HG03108 (cell line): ENCODE measurements at regions not wholly inside any gene's neighbourhood (a gene's known extent, or its start where the extent isn't known, plus 50 kb on each side); places are given as distances from the start of the nearest gene placed in this dataset.

ENCODE experiments used
- ATAC-seq: cut with Tn5 transposase; IDR thresholded peaks from one replicate; pipeline ENCODE4 v1.9.1; 2021; ENCODE audit warnings: moderate library complexity; ENCODE audit not compliant: unreplicated experiment

DNA sequence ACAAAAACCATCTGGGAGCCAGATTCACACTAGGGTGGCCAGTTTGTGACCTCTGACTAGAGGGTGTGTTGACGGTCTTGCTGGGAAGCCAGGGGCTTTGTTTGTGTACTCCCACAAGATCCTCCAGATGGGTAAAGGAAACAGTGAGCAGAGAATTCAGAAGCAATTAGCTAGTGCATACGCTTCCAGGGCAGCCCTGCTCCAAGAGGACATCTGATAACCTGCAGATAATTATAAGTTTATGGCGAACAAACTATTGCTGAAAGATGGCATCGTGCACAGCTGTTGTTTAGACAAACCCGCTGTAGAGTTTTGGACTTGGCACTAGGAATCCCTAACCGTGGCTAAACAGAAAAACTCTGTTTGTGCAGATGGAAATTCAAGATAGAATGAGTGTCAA, 326.4 kb downstream of the TGFB2 start:
- no peak for ATAC-seq

GRCh38 chr1:218673170-218673569, 328.0 kb downstream of the TGFB2 start:
- no peak for ATAC-seq

DNA sequence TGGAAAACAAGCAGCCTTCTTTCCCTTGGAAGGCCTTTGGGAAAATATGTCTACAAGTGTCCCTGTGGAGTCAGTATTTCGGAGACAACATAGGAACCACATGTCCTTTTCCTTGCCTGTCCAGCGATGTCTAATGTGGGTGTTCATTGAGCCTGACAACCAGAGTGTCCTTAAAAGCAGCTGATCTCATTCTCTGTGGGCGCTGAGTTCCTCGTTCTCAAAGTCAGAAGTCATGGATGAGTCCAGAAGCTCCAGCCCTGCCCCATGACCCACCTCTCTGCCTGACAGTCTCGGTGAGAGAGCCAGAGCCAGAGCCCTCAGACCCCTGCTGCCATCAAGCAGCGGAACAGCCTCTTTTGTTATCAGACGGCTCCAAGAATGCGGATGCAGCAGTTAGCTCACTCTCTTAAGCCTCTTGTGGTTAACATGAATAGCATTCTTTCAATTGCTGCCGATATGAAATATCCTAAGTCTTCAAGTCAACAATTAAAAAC, 329.2 kb downstream of the TGFB2 start:
- no peak for ATAC-seq

DNA sequence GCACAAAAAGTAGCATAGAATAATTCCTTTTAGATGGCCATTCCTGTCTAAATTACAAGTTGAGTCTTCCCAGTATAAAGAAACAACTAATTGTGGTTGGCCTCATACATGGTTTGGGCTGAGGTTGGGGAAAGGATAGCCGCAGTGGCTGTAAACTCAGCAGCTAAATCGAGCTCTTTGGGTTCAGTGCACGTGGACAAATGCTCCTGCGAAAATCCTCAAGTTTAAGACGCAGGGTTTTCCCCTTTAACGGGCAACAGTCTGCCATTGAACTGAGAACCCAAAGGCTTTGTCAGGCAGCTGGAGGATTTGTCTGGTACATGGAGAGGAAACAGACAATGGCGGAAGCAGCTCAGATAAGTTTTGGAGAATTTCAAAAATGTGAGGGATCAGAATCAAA, 331.9 kb downstream of the TGFB2 start:
- no peak for ATAC-seq

- no peak for ATAC-seq
Observed at GRCh38 chr1:218679391-218679790, 334.3 kb downstream of the TGFB2 start.

DNA sequence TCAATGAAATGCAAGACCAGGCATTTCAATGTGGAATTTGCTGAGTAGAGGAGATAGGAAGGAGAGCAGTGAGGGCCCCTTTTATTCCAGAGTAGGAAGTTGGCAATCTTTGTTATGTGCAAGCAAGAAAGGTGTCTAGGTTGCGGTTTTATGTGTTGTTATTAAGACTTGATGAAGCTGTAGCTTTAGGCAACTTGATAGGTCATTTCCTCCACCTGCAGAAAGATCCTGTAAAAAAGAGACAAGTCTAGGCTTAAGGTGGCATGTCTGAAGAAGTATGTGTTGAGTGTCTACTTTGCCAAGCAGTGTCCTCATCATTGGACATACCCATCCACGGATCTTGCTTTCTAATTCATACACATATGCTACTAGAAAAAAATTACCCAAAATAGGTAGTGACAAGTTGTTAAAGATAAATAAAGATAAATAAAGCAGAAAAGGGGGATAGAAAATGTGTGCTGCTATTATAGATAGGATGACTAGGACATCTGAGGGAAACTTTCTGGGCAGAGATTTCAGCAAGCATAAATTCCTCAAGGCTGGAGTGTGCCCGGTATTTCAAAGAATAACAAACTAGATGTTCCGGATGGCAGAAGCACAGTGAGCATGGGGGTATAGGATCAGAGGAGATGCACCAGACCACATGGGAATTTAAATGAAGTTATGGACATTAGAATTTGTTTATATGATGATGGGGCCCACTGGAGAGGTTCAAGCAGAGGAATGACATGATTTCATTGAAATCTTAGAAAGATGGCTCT, 335.0 kb downstream of the TGFB2 start:
- ATAC-seq = no peak

DNA sequence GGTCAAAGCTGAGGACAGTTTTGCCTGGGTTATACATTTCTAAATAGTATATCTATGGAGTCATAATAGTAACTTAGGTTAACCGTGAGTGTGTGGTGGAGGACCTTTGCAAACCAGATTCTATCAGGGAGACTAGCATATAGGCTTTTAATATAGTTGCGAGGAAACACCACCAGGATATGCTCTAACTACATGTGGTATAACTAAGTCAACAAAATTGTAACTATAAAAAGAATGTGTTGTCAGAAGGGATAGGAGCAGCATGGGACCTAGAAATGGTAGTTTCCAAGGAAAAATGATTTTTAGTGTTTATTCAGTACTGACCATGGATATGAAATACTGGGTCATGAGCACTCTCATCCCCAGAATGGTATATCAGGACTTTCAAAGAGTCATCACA, 338.1 kb downstream of the TGFB2 start:
- no peak for ATAC-seq

GRCh38 chr1:218686258-218686657, 341.1 kb downstream of the TGFB2 start:
- ATAC-seq = no peak

GRCh38 chr1:218686761-218687160, 341.6 kb downstream of the TGFB2 start:
- no peak for ATAC-seq

DNA sequence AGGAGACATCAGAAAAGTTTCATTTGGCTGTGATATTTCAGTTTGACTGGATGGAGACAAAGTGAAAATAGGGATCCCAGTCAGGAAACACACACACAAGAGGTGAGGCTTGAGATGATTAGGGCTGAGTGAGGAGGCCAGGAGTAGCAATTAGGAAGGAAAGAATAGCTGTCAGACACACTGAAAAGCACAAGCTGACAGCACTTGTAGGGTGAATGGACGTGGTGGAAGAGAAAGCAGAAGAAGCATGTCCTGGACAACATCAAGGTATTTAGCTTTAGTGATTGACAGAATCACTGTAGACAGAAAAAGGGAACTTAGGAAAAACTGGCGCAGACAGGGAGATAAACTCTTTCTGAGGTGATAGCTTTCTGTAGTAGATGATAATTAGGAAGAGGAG, 347.7 kb downstream of the TGFB2 start:
- ATAC-seq = no peak

DNA sequence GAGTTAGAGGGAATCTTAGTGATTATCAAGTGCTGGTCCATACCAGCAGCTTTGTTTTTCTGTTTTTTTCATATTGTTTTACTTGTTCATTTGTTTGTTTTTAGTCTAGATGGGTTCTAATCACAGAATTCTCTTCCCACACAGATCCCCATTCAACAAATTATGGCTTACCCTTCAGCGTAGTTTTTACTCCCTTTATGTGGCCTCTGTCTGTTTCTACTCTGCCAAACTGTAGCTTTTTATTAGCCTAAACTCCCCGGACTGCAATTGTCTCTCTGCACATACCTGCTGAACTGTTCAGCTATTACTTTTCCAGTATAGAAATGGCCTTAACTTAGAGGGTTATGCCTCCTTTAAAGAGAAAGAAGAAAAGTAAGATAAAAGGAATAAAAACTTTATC, 348.5 kb downstream of the TGFB2 start:
- ATAC-seq = no peak

DNA sequence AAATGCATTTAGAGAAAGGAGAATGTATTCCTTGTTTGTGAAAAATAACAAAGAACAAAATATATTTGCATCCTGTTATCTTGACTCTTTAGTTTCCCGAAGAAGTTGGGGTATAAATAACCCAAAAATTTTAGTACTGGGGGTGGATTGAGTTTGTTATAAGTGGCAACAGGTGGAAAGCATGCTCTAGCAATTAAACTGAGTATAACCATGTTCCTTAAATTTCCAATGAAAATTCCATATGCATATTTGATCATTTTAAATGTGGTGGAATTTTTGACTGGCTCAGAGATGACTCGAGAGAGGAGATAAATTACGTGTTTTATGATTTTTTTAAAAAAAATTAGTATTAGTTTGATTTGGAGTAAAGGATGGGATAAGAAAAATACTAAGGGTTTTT, 348.9 kb downstream of the TGFB2 start:
- ATAC-seq = no peak

DNA sequence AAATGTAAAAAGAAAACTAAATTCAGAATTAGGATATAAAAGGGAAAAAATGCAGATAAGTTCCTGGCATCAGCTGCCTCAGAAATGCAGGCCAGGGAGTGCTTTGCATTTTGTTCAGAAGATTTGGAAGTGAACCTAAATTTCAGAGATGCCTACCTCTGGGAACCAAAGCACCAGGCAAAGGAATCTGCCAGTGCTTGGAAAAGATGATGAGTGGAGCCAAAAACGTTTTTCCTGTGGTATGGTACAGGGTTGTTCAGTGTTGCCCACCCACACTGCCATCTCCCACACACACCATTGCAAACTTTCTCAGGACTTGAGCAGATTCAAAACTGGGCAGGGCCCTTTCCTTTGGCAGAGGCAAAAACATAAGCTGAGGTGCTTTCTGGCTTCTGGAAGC, 349.5 kb downstream of the TGFB2 start:
- no peak for ATAC-seq

- ATAC-seq = no peak
Observed at GRCh38 chr1:218695525-218695924, 350.4 kb downstream of the TGFB2 start.

DNA sequence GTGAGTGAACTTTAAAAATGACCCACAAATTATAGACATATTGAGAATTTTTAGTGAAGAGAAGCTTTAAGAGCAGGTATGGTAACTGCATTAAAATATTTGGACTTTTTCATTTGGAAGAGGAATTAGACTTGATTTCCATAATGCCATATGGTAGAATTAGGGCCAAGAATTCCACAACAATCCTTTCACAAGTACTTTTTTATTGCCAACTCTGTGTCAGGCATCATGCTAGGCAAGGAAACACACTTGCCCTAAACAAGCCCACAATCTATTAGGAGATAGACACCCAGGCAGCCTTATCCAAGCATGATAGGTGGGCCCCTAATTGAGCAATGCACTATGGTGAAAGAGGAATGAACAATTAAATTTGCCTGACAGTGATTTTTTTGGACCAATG, 353.0 kb downstream of the TGFB2 start:
- ATAC-seq = no peak

DNA sequence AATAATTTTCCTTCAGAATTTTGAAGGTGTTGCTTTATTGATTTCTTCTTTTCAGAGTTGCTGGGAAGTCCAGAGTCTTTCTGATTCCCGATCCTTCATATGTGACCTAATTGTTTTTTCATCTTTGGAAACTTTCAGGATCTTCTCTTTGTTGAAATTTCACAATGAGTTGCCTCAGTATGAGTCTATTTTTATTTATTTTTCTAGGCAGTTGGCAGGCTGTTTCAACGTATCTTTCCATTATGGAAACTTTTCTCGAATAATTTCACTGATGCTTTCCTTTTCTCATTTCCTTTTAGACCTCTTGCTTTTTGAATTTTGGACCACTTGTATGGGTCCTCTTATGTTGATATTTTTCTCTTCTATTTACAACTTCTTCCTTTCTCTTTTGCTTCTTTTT, 354.3 kb downstream of the TGFB2 start:
- ATAC-seq = no peak

- ATAC-seq = no peak
Observed at GRCh38 chr1:218699865-218700264, 354.7 kb downstream of the TGFB2 start.

DNA sequence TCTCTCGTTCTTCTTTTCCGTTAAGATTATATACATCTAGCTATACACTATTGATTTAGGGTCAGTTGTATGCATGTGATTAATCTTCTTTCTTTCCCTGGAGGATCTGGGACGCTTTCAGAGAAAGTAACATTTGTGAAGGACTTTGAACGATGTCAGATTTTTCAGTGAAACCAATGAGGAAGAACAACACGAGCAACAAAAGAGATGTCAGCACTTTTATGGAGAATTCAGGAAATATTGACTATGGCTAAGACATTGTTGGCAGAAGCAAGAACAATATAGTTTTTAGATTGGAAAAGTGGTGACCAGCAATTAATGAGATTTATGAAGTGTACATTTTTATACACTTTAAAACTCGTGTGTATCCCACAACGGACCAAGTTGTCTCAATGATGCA, 355.5 kb downstream of the TGFB2 start:
- no peak for ATAC-seq

DNA sequence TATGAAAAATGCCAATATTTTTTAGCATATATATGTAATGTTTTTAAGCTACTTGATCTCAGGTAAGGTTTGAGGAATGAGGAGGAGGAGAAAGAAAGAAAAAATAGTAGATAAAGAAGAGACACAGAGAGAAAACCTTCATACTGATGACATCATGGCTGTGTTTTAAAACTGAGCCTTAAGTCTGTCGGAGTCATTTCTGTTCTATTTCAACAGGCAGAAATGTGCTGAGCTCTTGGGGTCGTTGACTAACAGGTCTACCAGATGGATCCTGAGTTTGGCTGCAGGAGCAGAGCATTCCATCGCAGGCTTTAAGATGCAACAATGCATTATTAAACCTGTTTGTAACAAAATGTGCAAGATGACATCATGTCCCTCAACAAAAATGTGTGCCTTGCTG, 356.0 kb downstream of the TGFB2 start:
- no peak for ATAC-seq

- ATAC-seq = no peak
Observed at GRCh38 chr1:218702775-218703174, 357.6 kb downstream of the TGFB2 start.

DNA sequence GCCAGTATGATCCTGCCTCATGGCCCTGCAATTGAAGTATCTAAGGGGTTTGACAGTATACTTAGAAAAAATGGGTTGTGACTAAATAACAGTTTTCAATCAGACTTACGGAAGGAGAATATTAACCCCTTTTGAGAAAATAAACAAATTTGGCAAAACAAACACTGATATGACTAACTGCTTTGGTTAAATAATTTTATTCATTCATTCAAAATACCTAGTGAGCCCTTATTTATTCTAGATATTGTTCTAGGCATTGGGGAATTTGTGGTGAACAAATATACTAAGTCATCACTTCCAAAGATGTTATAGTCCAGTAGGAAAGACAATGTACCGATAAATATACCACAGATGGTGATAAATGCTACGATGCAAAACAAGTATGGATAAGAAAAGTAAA, 358.7 kb downstream of the TGFB2 start:
- ATAC-seq = no peak

DNA sequence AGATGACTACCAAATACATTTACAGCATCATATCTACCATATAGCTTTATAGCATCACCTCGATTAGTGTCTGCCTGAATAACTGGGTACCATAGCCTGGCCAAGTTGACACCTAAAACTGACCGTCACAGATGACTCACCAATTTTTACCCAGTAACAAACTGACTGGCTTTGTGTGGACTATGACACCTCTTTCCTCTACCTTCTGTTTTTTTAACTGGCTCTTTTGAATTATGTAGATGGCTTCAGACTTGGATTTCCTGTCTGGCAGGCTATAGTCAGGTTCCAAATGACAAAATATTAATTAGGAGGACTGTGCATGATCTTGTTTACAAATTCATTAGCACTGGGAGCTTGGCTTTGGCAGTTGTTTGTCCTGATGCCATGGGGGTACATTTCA, 360.3 kb downstream of the TGFB2 start:
- no peak for ATAC-seq
